K562 (cell line): ENCODE measurements at regions not wholly inside any gene's neighbourhood (a gene's known extent, or its start where the extent isn't known, plus 50 kb on each side); places are given as distances from the start of the nearest gene placed in this dataset.

ENCODE experiments used
- ATAC-seq: fragments of 200-7000 bp; cut with Tn5 transposase; 3 replicates; pipeline ENCODE4 v1.9.1; 2020; ENCODE audit warnings: moderate library complexity
- BruUV-seq: library from RNA; stranded (reverse); fragments of 400-500 nt; replicated peaks from 2 replicates; lab custom pipeline; 2021; lab: Mats Ljungman, UMichigan
- CTCF ChIA-PET: fragments of 300-600 bp; formaldehyde crosslinking; extraction: SDS; loops from one replicate; lab custom pipeline; 2021; ENCODE audit warnings: low intra/inter-chr PET ratio; lab: Yijun Ruan, JAX
- POLR2A ChIA-PET: fragments of 300-600, 350-650 bp; sonication (Branson Sonifier 250); formaldehyde crosslinking; extraction: SDS; loops from one replicate; lab custom pipeline; 2021; ENCODE audit warnings: antibody characterized with exemption, inconsistent platforms; lab: Yijun Ruan, JAX
- DNase-seq, 4 experiments: peaks; one replicate each; pipeline versions ENCODE4 v3.0.0 to v3.0.0-alpha.2; 2011 to 2018; ENCODE audit warnings: low spot score in 3 of 4, mixed read lengths in 3 of 4; ENCODE audit errors: extremely low read depth in 1 of 4
- FAIRE-seq: peaks from 2 replicates; lab custom pipeline; 2011; peaks lifted over from hg19 to GRCh38; lab: Jason Lieb, UNC
- H2AFZ ChIP-seq: 2 replicates; pipeline ENCODE4 v1.6.0; 2011; ENCODE audit warnings: low read depth, low read length, control low read depth, inconsistent platforms
- H3K27ac ChIP-seq: fragments of 200-600 bp; 3 replicates; pipeline ENCODE4 v1.8.0; 2011; ENCODE audit warnings: low read depth, mild to moderate bottlenecking, control low read depth, inconsistent platforms, low read length, moderate library complexity, mixed read lengths; ENCODE audit errors: extremely low read depth
- H3K27me3 ChIP-seq, 2 experiments: fragments of 300-600 bp in 1 of 2; 2 replicates in 1 of 2; 3 replicates in 1 of 2; pipeline versions ENCODE4 v1.6.0 to v1.8.0; 2011; ENCODE audit warnings: inconsistent platforms in 2 of 2, low read length in 2 of 2, mild to moderate bottlenecking in 1 of 2, mixed read lengths in 1 of 2, moderate library complexity in 1 of 2; ENCODE audit not compliant: control insufficient read depth in 2 of 2, insufficient read depth in 2 of 2
- H3K36me3 ChIP-seq: fragments of 300-600 bp; 3 replicates; pipeline ENCODE4 v1.8.0; 2011; ENCODE audit warnings: mild to moderate bottlenecking, low read length, inconsistent platforms; ENCODE audit not compliant: control insufficient read depth, insufficient read depth
- H3K4me1 ChIP-seq, 2 experiments: fragments of 200-600 bp in 1 of 2; replicated peaks in 1 of 2; 2 replicates in 1 of 2; 3 replicates in 1 of 2; pipeline versions ENCODE4 v1.5.1 to v1.8.0; 2011; ENCODE audit warnings: inconsistent platforms in 2 of 2, low read length in 2 of 2, mild to moderate bottlenecking in 1 of 2, mixed read lengths in 1 of 2, moderate library complexity in 1 of 2; ENCODE audit not compliant: control insufficient read depth in 2 of 2, insufficient read depth in 2 of 2
- H3K4me2 ChIP-seq: 2 replicates; pipeline ENCODE4 v1.6.1; 2011; ENCODE audit warnings: low read length, control low read depth, inconsistent platforms, mixed read lengths; ENCODE audit not compliant: insufficient read depth
- H3K4me3 ChIP-seq: fragments of 200-600 bp; sonication (generic), shearing (Covaris generic); 2 replicates; pipeline ENCODE4 v1.5.1; 2016; ENCODE audit warnings: control low read depth, inconsistent platforms
- H3K79me2 ChIP-seq: fragments of 200-600 bp; 3 replicates; pipeline ENCODE4 v1.8.0; 2011; ENCODE audit warnings: low read length, inconsistent platforms; ENCODE audit not compliant: control insufficient read depth, insufficient read depth
- H3K9ac ChIP-seq, 2 experiments: 2 replicates each; pipeline versions ENCODE4 v1.6.0 to v1.6.1; 2011; ENCODE audit warnings: low read depth in 2 of 2, low read length in 2 of 2, control low read depth in 1 of 2, inconsistent platforms in 1 of 2, mild to moderate bottlenecking in 1 of 2, mixed read lengths in 1 of 2; ENCODE audit not compliant: insufficient read depth in 1 of 2
- H3K9me1 ChIP-seq: one replicate; pipeline ENCODE4 v1.6.0; 2011; ENCODE audit warnings: inconsistent platforms, mild to moderate bottlenecking, low read length, moderate library complexity; ENCODE audit not compliant: control insufficient read depth, insufficient read depth
- H3K9me3 ChIP-seq: replicated peaks from 2 replicates; pipeline ENCODE4 v1.5.1; 2011; ENCODE audit warnings: low read depth, low read length, inconsistent platforms; ENCODE audit not compliant: control insufficient read depth, insufficient read depth
- H4K20me1 ChIP-seq: replicated peaks from 2 replicates; pipeline ENCODE4 v1.6.1; 2011; ENCODE audit warnings: low read length, inconsistent platforms, mixed read lengths; ENCODE audit not compliant: control insufficient read depth, insufficient read depth
- FOXA3 ChIP-seq, 2 experiments: fragments of 450-650 bp in 1 of 2; sonication (generic) in 1 of 2; formaldehyde crosslinking; IDR thresholded peaks in 1 of 2; conservative IDR thresholded peaks in 1 of 2; 2 replicates each; pipeline versions ENCODE4 v1.4.0 to v1.8.0; 2020 to 2022; ENCODE audit warnings: mild to moderate bottlenecking in 2 of 2, missing genetic modification reagents in 1 of 2
- FOXM1 ChIP-seq, 2 experiments: fragments of 450-650 bp in 1 of 2; sonication (generic) in 1 of 2; formaldehyde crosslinking in 1 of 2; IDR thresholded peaks; 2 replicates each; pipeline versions ENCODE4 v1.6.1 to v1.9.0; 2017 to 2022; ENCODE audit warnings: low read depth in 2 of 2, mild to moderate bottlenecking in 2 of 2, missing genetic modification reagents in 1 of 2, moderate library complexity in 1 of 2
- NUFIP1 ChIP-seq: fragments of 450-650 bp; IDR thresholded peaks from 2 replicates; pipeline ENCODE4 v1.6.1; 2018; ENCODE audit not compliant: partially characterized antibody
- SMAD1 ChIP-seq: fragments of 150-350 bp; IDR thresholded peaks from 2 replicates; pipeline ENCODE4 v1.6.1; 2014; ENCODE audit warnings: low read length, low read depth; ENCODE audit not compliant: partially characterized antibody
- TCF3 ChIP-seq: sonication (generic); formaldehyde crosslinking; IDR thresholded peaks from 2 replicates; pipeline ENCODE4 v1.4.0; 2020; ENCODE audit warnings: mild to moderate bottlenecking, missing genetic modification reagents
- WGBS: fragments of 100-300 bp; shearing (Covaris generic); methylation state at CpG from one replicate; pipeline ENCODE4 v1.1.6; 2016; ENCODE audit warnings: low coverage, mixed read lengths; ENCODE audit not compliant: insufficient coverage; ENCODE audit errors: missing lambda C conversion rate; 5-methylcytosine and 5-hydroxymethylcytosine counted together
- in situ Hi-C: fragments of 300-500 bp; cut with MboI; formaldehyde crosslinking; loops from 4 replicates; pipeline ENCODE4 v1.15.0; 2018; ENCODE audit warnings: inconsistent platforms, mixed read lengths
- intact Hi-C: fragments of 100-400 bp; cut with micrococcal nuclease; formaldehyde crosslinking; loops from 2 replicates; pipeline ENCODE4 v1.14.2; 2022
- TF ChIP-seq, protein P1 (sequence below): IDR thresholded peaks from 2 replicates; pipeline ENCODE4 v1.6.1; 2016; ENCODE audit warnings: missing genetic modification characterization, missing compliant biosample characterization

DNA sequence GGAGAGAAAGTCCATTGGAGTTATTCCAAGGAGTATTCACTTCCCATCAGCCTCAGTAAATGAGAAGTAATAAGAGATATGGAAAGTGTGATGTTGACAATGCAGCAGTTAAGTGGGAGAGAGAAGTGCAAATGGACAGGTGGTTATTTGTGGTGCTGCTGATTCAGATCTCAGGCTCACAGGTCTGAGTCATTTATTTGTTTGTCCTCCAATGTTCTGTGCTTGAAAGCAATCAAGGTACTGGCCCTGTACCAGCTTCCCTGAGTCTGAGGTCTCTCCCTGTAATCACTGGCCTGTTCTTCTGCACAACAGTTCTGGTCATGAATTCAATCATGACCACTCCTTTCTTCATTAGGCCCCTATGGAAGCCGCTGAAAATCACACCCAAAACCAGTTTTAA is 827.7 kb downstream of the MAFB start:
- ATAC-seq (no peak), DNase-seq (no peak), FAIRE-seq (no peak)
- intact Hi-C loops: no loop called here
- H2AFZ ChIP-seq: no peak overlapping the region
- BruUV-seq: no TSS peak
- ChIA-PET CTCF (no interaction called here), POLR2A (no interaction called here)
- no peak for TF ChIP-seq FOXA3 (CRISPR knock-in tag; conservative IDR thresholded peaks at IDR 0.05 in 1 of 2, IDR thresholded peaks at IDR 0.05 in 1 of 2)
- no peak for TF ChIP-seq FOXM1 (IDR thresholded peaks at IDR 0.05; ENCODE audit: low read depth)
- TF ChIP-seq FOXM1 (CRISPR knock-in tag; IDR thresholded peaks at IDR 0.05; ENCODE audit: low read depth): no peak
- TF ChIP-seq SMAD1: no peak
- TF ChIP-seq TCF3 (CRISPR knock-in tag): no peak
- TF ChIP-seq, protein P1, sequence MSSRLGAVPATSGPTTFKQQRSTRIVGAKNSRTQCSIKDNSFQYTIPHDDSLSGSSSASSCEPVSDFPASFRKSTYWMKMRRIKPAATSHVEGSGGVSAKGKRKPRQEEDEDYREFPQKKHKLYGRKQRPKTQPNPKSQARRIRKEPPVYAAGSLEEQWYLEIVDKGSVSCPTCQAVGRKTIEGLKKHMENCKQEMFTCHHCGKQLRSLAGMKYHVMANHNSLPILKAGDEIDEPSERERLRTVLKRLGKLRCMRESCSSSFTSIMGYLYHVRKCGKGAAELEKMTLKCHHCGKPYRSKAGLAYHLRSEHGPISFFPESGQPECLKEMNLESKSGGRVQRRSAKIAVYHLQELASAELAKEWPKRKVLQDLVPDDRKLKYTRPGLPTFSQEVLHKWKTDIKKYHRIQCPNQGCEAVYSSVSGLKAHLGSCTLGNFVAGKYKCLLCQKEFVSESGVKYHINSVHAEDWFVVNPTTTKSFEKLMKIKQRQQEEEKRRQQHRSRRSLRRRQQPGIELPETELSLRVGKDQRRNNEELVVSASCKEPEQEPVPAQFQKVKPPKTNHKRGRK (tag): no peak
- no peak for TF ChIP-seq NUFIP1
- no peak overlapping the region for H3K27ac ChIP-seq
- H3K27me3 ChIP-seq: no peaks in the 10 kb centered on the region
- no peaks in the 10 kb centered on the region for H3K9me1 ChIP-seq
- H4K20me1 ChIP-seq: no peaks in the 10 kb centered on the region
- H3K36me3 ChIP-seq: no peaks in the 10 kb centered on the region
- no peaks in the 10 kb centered on the region for H3K79me2 ChIP-seq
- H3K9me3 ChIP-seq: no peaks in the 10 kb centered on the region
- 0% methylated on average over 1 of the region's 1 CpG for WGBS
- no peak overlapping the region for H3K4me3 ChIP-seq
- no peak overlapping the region for H3K9ac ChIP-seq
- H3K4me2 ChIP-seq: no peak overlapping the region
- H3K4me1 ChIP-seq: no peaks in the 10 kb centered on the region
- in situ Hi-C loops: no loop called here
